ENCODE measurements at regions not wholly inside any gene's neighbourhood (a gene's known extent, or its start where the extent isn't known, plus 50 kb on each side); places are given as distances from the start of the nearest gene placed in this dataset.
A peak's percentile ranks its signal among the peaks of the same experiment; 100 is the strongest.

GRCh38 chr5:129341306-129341705 lies 118.8 kb upstream of the ADAMTS19 start:
- DNase-seq (ENCODE audit: low read depth) = no peak

- DNase-seq (ENCODE audit: low read depth) = no peak
Observed at GRCh38 chr5:129342796-129343195, 117.3 kb upstream of the ADAMTS19 start.

GRCh38 chr5:129345213-129345924 lies 114.7 kb upstream of the ADAMTS19 start:
- DNase-seq (ENCODE audit: low read depth) = no peak

- no peak for DNase-seq (ENCODE audit: low read depth)
Observed at GRCh38 chr5:129356846-129357245, 103.3 kb upstream of the ADAMTS19 start.

GRCh38 chr5:129358069-129358468 lies 102.0 kb upstream of the ADAMTS19 start:
- DNase-seq (ENCODE audit: low read depth) = no peak

- no peak for DNase-seq (ENCODE audit: low read depth)
Observed at GRCh38 chr5:129359450-129359849, 100.6 kb upstream of the ADAMTS19 start.

GRCh38 chr5:129361441-129362025 lies 98.6 kb upstream of the ADAMTS19 start:
- DNase-seq (ENCODE audit: low read depth) = no peak

- no peak for DNase-seq (ENCODE audit: low read depth)
Observed at GRCh38 chr5:129362456-129362855, 97.6 kb upstream of the ADAMTS19 start.

- no peak for DNase-seq (ENCODE audit: low read depth)
Observed at GRCh38 chr5:129363991-129364390, 96.1 kb upstream of the ADAMTS19 start.

GRCh38 chr5:129367883-129368282 lies 92.2 kb upstream of the ADAMTS19 start:
- DNase-seq (ENCODE audit: low read depth) = peak; percentile 22

- DNase-seq (ENCODE audit: low read depth) = no peak
Observed at GRCh38 chr5:129372025-129372424, 88.1 kb upstream of the ADAMTS19 start.

- DNase-seq (ENCODE audit: low read depth) = no peak
Observed at GRCh38 chr5:129377504-129377903, 82.6 kb upstream of the ADAMTS19 start.

- DNase-seq (ENCODE audit: low read depth) = no peak
Observed at GRCh38 chr5:129378961-129379360, 81.1 kb upstream of the ADAMTS19 start.

GRCh38 chr5:129379406-129379805 lies 80.7 kb upstream of the ADAMTS19 start:
- DNase-seq (ENCODE audit: low read depth) = no peak

- no peak for DNase-seq (ENCODE audit: low read depth)
Observed at GRCh38 chr5:129382921-129383672, 77.0 kb upstream of the ADAMTS19 start.

GRCh38 chr5:129384193-129384592 lies 75.9 kb upstream of the ADAMTS19 start:
- DNase-seq (ENCODE audit: low read depth) = no peak

- DNase-seq (ENCODE audit: low read depth) = no peak
Observed at GRCh38 chr5:129384736-129385135, 75.4 kb upstream of the ADAMTS19 start.

GRCh38 chr5:129387944-129388343 lies 72.2 kb upstream of the ADAMTS19 start:
- DNase-seq (ENCODE audit: low read depth) = no peak

GRCh38 chr5:129392681-129393080 lies 67.4 kb upstream of the ADAMTS19 start:
- DNase-seq (ENCODE audit: low read depth) = no peak

GRCh38 chr5:129395247-129395646 lies 64.9 kb upstream of the ADAMTS19 start:
- DNase-seq (ENCODE audit: low read depth) = no peak

GRCh38 chr5:129398026-129398678 lies 61.9 kb upstream of the ADAMTS19 start:
- no peak for DNase-seq (ENCODE audit: low read depth)

- no peak for DNase-seq (ENCODE audit: low read depth)
Observed at GRCh38 chr5:129399069-129399468, 61.0 kb upstream of the ADAMTS19 start.
